Ishikawa (cell line): ENCODE measurements at regions not wholly inside any gene's neighbourhood (a gene's known extent, or its start where the extent isn't known, plus 50 kb on each side); places are given as distances from the start of the nearest gene placed in this dataset.

ENCODE experiments used
- CEBPB ChIP-seq: IDR thresholded peaks from 2 replicates; pipeline ENCODE4 v1.6.1; 2012
- CREB1 ChIP-seq: IDR thresholded peaks from 2 replicates; pipeline ENCODE4 v1.6.1; 2012; ENCODE audit warnings: low read depth
- EGR1 ChIP-seq: IDR thresholded peaks from 2 replicates; pipeline ENCODE4 v1.6.1; 2012
- EP300 ChIP-seq: IDR thresholded peaks from 2 replicates; pipeline ENCODE4 v1.6.1; 2012; ENCODE audit warnings: borderline replicate concordance
- FOXM1 ChIP-seq: IDR thresholded peaks from 2 replicates; pipeline ENCODE4 v1.6.1; 2012; ENCODE audit warnings: low read depth, borderline replicate concordance
- MAX ChIP-seq: IDR thresholded peaks from 2 replicates; pipeline ENCODE4 v1.6.1; 2012
- NFIC ChIP-seq: IDR thresholded peaks from 2 replicates; pipeline ENCODE4 v1.6.1; 2012
- RAD21 ChIP-seq: IDR thresholded peaks from 2 replicates; pipeline ENCODE4 v1.6.1; 2012; ENCODE audit warnings: low read depth
- REST ChIP-seq: IDR thresholded peaks from 2 replicates; pipeline ENCODE4 v1.6.1; 2012; ENCODE audit warnings: low read depth, mild to moderate bottlenecking
- TAF1 ChIP-seq: IDR thresholded peaks from 2 replicates; pipeline ENCODE4 v1.6.1; 2012; ENCODE audit warnings: low read depth, mild to moderate bottlenecking
- TCF12 ChIP-seq: IDR thresholded peaks from 2 replicates; pipeline ENCODE4 v1.6.1; 2012; ENCODE audit warnings: low read depth
- TEAD4 ChIP-seq: IDR thresholded peaks from 2 replicates; pipeline ENCODE4 v1.6.1; 2012
- USF1 ChIP-seq: IDR thresholded peaks from 2 replicates; pipeline ENCODE4 v1.6.1; 2012
- YY1 ChIP-seq: IDR thresholded peaks from 2 replicates; pipeline ENCODE4 v1.6.1; 2012; ENCODE audit warnings: low read depth
- ZBTB7A ChIP-seq: IDR thresholded peaks from 2 replicates; pipeline ENCODE4 v1.6.1; 2012; ENCODE audit warnings: low read depth

- TF ChIP-seq NFIC (no peak), CREB1 (no peak), FOXM1 (no peak), TAF1 (no peak), ZBTB7A (no peak), REST (no peak), USF1 (no peak), CEBPB (no peak), EP300 (no peak), MAX (no peak), TEAD4 (no peak), EGR1 (no peak), TCF12 (no peak), RAD21 (no peak), YY1 (no peak)
These were observed 667.4 kb downstream of the ROBO2 start for GRCh38 chr3:77707281-77707680.

GRCh38 chr3:77709155-77709554 is 669.3 kb downstream of the ROBO2 start:
- TF ChIP-seq EP300 (no peak), NFIC (no peak)

- no peak for TF ChIP-seq CEBPB
- TF ChIP-seq ZBTB7A = no peak
- TF ChIP-seq YY1 = no peak
- no peak for TF ChIP-seq FOXM1
- no peak for TF ChIP-seq CREB1
- TF ChIP-seq RAD21 = no peak
- TF ChIP-seq TCF12 = no peak
- TF ChIP-seq EP300 = no peak
- no peak for TF ChIP-seq USF1
- no peak for TF ChIP-seq TEAD4
- TF ChIP-seq NFIC = no peak
- no peak for TF ChIP-seq EGR1
- no peak for TF ChIP-seq REST
- no peak for TF ChIP-seq MAX
- TF ChIP-seq TAF1 = no peak
These were observed 678.4 kb downstream of the ROBO2 start for GRCh38 chr3:77718311-77718710.

GRCh38 chr3:77720460-77720971 is 680.6 kb downstream of the ROBO2 start:
- TF ChIP-seq YY1 (no peak), CEBPB (no peak), USF1 (no peak), NFIC (no peak), TEAD4 (no peak), CREB1 (no peak), TCF12 (no peak), MAX (no peak), REST (no peak), RAD21 (no peak), EP300 (no peak), EGR1 (no peak), ZBTB7A (no peak), TAF1 (no peak), FOXM1 (no peak)
